ENCODE measurements at regions not wholly inside any gene's neighbourhood (a gene's known extent, or its start where the extent isn't known, plus 50 kb on each side); places are given as distances from the start of the nearest gene placed in this dataset.

GRCh38 chr18:22734105-22734661, 198.9 kb upstream of the RBBP8 start:
- no peak overlapping the region for H3K4me3 ChIP-seq
- ATAC-seq (peak; percentile 23), DNase-seq (no peak)
- no peaks in the 10 kb centered on the region for H3K27me3 ChIP-seq
- no peaks in the 10 kb centered on the region for H3K36me3 ChIP-seq
- no peaks in the 10 kb centered on the region for H3K4me1 ChIP-seq
- H3K27ac ChIP-seq, result no peak overlapping the region
- intact Hi-C loops (cut with DNase I), result no loop called here
- H3K9me3 ChIP-seq, result no peaks in the 10 kb centered on the region
- TF ChIP-seq, protein P1, sequence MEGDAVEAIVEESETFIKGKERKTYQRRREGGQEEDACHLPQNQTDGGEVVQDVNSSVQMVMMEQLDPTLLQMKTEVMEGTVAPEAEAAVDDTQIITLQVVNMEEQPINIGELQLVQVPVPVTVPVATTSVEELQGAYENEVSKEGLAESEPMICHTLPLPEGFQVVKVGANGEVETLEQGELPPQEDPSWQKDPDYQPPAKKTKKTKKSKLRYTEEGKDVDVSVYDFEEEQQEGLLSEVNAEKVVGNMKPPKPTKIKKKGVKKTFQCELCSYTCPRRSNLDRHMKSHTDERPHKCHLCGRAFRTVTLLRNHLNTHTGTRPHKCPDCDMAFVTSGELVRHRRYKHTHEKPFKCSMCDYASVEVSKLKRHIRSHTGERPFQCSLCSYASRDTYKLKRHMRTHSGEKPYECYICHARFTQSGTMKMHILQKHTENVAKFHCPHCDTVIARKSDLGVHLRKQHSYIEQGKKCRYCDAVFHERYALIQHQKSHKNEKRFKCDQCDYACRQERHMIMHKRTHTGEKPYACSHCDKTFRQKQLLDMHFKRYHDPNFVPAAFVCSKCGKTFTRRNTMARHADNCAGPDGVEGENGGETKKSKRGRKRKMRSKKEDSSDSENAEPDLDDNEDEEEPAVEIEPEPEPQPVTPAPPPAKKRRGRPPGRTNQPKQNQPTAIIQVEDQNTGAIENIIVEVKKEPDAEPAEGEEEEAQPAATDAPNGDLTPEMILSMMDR (IDR thresholded peaks at IDR 0.05), result no peak

- Histone ChIP-seq H3K4me1 (no peaks in the 10 kb centered on the region), H3K4me3 (no peak overlapping the region), H3K9me3 (no peaks in the 10 kb centered on the region), H3K27me3 (no peaks in the 10 kb centered on the region), H3K36me3 (no peaks in the 10 kb centered on the region), H3K27ac (no peak overlapping the region)
- no peak for DNase-seq
- TF ChIP-seq, protein P1 (IDR thresholded peaks at IDR 0.05), result no peak
- intact Hi-C loops (cut with DNase I), result no loop called here
- no peak for ATAC-seq
Measured at GRCh38 chr18:22734791-22735627, 198.1 kb upstream of the RBBP8 start.

DNA sequence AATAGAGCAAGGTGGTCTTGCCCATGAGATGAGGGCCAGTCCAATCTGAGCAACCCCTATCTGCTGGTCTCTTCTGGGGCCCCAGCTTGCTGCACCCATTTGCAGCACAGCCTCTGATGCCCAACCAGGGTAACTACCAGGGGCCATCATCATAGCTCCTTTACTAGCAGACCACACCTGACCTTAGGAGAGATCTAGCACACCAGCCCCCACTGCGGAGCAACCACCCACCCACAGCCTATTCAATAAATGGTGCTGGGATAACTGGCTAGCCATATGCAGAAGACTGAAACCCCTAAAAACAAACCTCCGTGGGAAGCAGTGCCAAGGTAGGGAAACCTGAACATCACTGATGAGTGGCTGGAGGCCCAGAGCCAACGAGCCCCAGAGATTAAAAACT, 196.1 kb upstream of the RBBP8 start:
- TF ChIP-seq, protein P1 (IDR thresholded peaks at IDR 0.05), result no peak
- intact Hi-C loops (cut with DNase I), result no loop called here
- no peak for DNase-seq
- no peak overlapping the region for H3K27ac ChIP-seq
- H3K4me3 ChIP-seq, result no peak overlapping the region
- H3K36me3 ChIP-seq, result no peaks in the 10 kb centered on the region
- no peak for ATAC-seq
- H3K9me3 ChIP-seq, result no peaks in the 10 kb centered on the region
- no peaks in the 10 kb centered on the region for H3K27me3 ChIP-seq
- H3K4me1 ChIP-seq, result no peaks in the 10 kb centered on the region

DNA sequence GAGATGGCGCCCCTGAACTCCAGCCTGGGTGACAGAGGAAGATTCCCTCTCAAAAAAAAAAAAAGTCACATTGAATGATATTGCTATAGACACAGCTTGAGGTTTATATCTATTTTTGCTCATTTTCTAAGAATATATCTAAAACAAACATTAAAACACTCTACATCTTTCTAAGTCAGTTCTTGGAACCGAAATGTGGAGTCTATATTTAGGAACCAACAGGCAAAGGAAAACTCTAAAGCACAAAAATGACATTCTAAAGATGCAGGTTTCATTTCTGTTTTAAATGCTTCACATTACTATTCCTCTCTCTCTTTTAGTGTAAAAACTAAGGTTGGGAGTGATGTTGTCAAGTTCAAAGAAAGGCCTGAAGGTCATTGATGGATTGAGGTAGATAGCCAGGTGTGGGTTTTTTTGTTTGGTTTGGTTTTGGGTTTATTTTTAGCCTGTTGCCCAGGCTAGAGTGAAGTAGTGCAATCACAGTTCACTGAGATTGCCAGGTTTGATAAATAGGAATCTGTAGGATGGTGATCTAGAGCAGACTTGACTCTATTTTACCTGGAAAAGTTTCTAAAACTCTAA, 194.0 kb upstream of the RBBP8 start:
- no peak for ATAC-seq
- Histone ChIP-seq H3K9me3 (no peaks in the 10 kb centered on the region), H3K27me3 (no peaks in the 10 kb centered on the region), H3K36me3 (no peaks in the 10 kb centered on the region), H3K4me3 (no peak overlapping the region), H3K27ac (no peak overlapping the region), H3K4me1 (no peaks in the 10 kb centered on the region)
- DNase-seq, result no peak
- intact Hi-C loops (cut with DNase I), result no loop called here
- TF ChIP-seq, protein P1 (IDR thresholded peaks at IDR 0.05), result no peak

DNA sequence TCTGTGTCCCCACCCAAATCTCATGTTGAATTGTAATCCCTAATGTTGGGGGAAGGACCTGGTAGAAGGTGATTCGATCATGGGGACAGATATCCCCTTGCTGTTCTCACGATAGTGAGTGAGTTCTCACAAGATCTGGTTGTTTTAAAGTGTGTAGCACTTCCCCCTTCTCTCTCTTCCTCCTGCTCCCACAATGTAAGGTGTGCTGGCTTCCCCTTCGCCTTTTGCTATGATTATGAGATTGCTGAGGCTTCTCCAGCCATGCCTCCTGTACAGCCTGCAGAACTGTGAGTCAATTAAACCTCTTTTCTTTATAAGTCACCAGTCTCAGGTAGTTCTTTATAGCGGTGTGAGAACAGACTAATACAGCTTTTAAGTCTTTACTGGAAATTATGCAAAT, 193.3 kb upstream of the RBBP8 start:
- Histone ChIP-seq H3K4me3 (no peak overlapping the region), H3K4me1 (no peaks in the 10 kb centered on the region), H3K27me3 (no peaks in the 10 kb centered on the region), H3K36me3 (no peaks in the 10 kb centered on the region), H3K27ac (no peak overlapping the region), H3K9me3 (no peaks in the 10 kb centered on the region)
- TF ChIP-seq, protein P1 (IDR thresholded peaks at IDR 0.05), result no peak
- intact Hi-C loops (cut with DNase I), result no loop called here
- ATAC-seq, result no peak
- no peak for DNase-seq

All from upper lobe of right lung (tissue), 1 donor.